ENCODE measurements at regions not wholly inside any gene's neighbourhood (a gene's known extent, or its start where the extent isn't known, plus 50 kb on each side); places are given as distances from the start of the nearest gene placed in this dataset.

GRCh38 chr20:12201289-12201991 lies 283.7 kb downstream of the BTBD3 start:
- DNase-seq (ENCODE audit: low read depth, low spot score) (no peak), FAIRE-seq (no peak)
- dilution Hi-C loops (cut with MboI; ENCODE audit: extremely low pct_ligation_motif_present, low sequenced_read_pairs) (no loop called here), intact Hi-C loops (cut with micrococcal nuclease) (loop anchor here (10.0 kb wide), 1 partner anchor 287 kb away; the partner anchor contains the start of gene BTBD3)
- Histone ChIP-seq H3K36me3 (ENCODE audit: control insufficient read depth in 2 of 2, extremely low read depth in 1 of 2, insufficient read depth in 2 of 2, low read length in 2 of 2) (no peaks in the 10 kb centered on the region), H3K9me1 (replicated peaks; ENCODE audit: control insufficient read depth, extremely low read depth, insufficient read depth, low read length) (no peaks in the 10 kb centered on the region), H3K4me3 (replicated peaks in 1 of 3; ENCODE audit: insufficient read depth in 1 of 3, low read depth in 1 of 3, low read length in 3 of 3) (no peak overlapping the region), H4K20me1 (replicated peaks; ENCODE audit: control insufficient read depth, extremely low read depth, insufficient read depth, low read length) (no peaks in the 10 kb centered on the region), H3K27me3 (ENCODE audit: control insufficient read depth in 2 of 2, insufficient read depth in 2 of 2, low read length in 2 of 2) (no peaks in the 10 kb centered on the region), H3K9ac (replicated peaks; ENCODE audit: extremely low read depth, insufficient read depth, low read length) (no peak overlapping the region), H2AFZ (ENCODE audit: low read depth, low read length) (no peak overlapping the region), H3K4me1 (ENCODE audit: control insufficient read depth, extremely low read depth, insufficient read depth, low read length) (no peaks in the 10 kb centered on the region), H3K4me2 (ENCODE audit: insufficient read depth, low read length) (no peak overlapping the region), H3K79me2 (ENCODE audit: control insufficient read depth, insufficient read depth, low read length) (no peaks in the 10 kb centered on the region), H3K9me3 (replicated peaks; ENCODE audit: control insufficient read depth, insufficient read depth, low read length) (no peaks in the 10 kb centered on the region), H3K27ac (ENCODE audit: insufficient read depth, low read depth, low read length) (no peak overlapping the region)
- CTCF ChIA-PET, result interaction anchor here (2.8 kb wide), 1 partner anchor 188 kb away, joined by 9 read pairs; no protein-coding TSS in a partner anchor
- TF ChIP-seq GATA2 (IDR thresholded peaks at IDR 0.05; ENCODE audit: insufficient read depth, insufficient read length, low read depth, low read length), result no peak
- TF ChIP-seq MYC (IDR thresholded peaks at IDR 0.05; ENCODE audit: low read depth, low read length), result no peak
- TF ChIP-seq JUN (IDR thresholded peaks at IDR 0.05; ENCODE audit: borderline replicate concordance, insufficient read depth, insufficient read length, low read depth), result peak; percentile 8
- no peak for TF ChIP-seq CTCF (IDR thresholded peaks at IDR 0.05; ENCODE audit: extremely low read depth in 1 of 2, insufficient read depth in 1 of 2, low read depth in 1 of 2, low read length in 2 of 2)
- no peak for TF ChIP-seq POLR2A (IDR thresholded peaks at IDR 0.05; ENCODE audit: low read depth, low read length)
- POLR2A ChIA-PET, result no interaction called here
- BruUV-seq (replicated peaks), result no TSS peak

- no TSS peak for BruUV-seq (replicated peaks)
- DNase-seq (ENCODE audit: low read depth, low spot score), result no peak
- intact Hi-C loops (cut with micrococcal nuclease), result loop anchor here (10.0 kb wide), 1 partner anchor 289 kb away; the partner anchor contains the start of gene BTBD3
- no peaks in the 10 kb centered on the region for H3K9me1 ChIP-seq (replicated peaks; ENCODE audit: control insufficient read depth, extremely low read depth, insufficient read depth, low read length)
- no peaks in the 10 kb centered on the region for H3K36me3 ChIP-seq (ENCODE audit: control insufficient read depth in 2 of 2, extremely low read depth in 1 of 2, insufficient read depth in 2 of 2, low read length in 2 of 2)
- POLR2A ChIA-PET, result no interaction called here
- dilution Hi-C loops (cut with MboI; ENCODE audit: extremely low pct_ligation_motif_present, low sequenced_read_pairs), result no loop called here
- H3K4me2 ChIP-seq (ENCODE audit: insufficient read depth, low read length), result no peak overlapping the region
- H3K4me1 ChIP-seq (ENCODE audit: control insufficient read depth, extremely low read depth, insufficient read depth, low read length), result no peaks in the 10 kb centered on the region
- CTCF ChIA-PET, result interaction anchor here (1.5 kb wide), 1 partner anchor 191 kb away, joined by 9 read pairs; no protein-coding TSS in a partner anchor
- H2AFZ ChIP-seq (ENCODE audit: low read depth, low read length), result no peak overlapping the region
- no peak for FAIRE-seq
- no peaks in the 10 kb centered on the region for H3K9me3 ChIP-seq (replicated peaks; ENCODE audit: control insufficient read depth, insufficient read depth, low read length)
- no peak overlapping the region for H3K27ac ChIP-seq (ENCODE audit: insufficient read depth, low read depth, low read length)
- H4K20me1 ChIP-seq (replicated peaks; ENCODE audit: control insufficient read depth, extremely low read depth, insufficient read depth, low read length), result no peaks in the 10 kb centered on the region
- H3K4me3 ChIP-seq (replicated peaks in 1 of 3; ENCODE audit: insufficient read depth in 1 of 3, low read depth in 1 of 3, low read length in 3 of 3), result no peak overlapping the region
- no peaks in the 10 kb centered on the region for H3K79me2 ChIP-seq (ENCODE audit: control insufficient read depth, insufficient read depth, low read length)
- TF ChIP-seq JUN (IDR thresholded peaks at IDR 0.05; ENCODE audit: borderline replicate concordance, insufficient read depth, insufficient read length, low read depth) (no peak), GATA2 (IDR thresholded peaks at IDR 0.05; ENCODE audit: insufficient read depth, insufficient read length, low read depth, low read length) (no peak), POLR2AphosphoS5 (IDR thresholded peaks at IDR 0.05; ENCODE audit: insufficient read depth, low read depth, low read length) (no peak), MYC (IDR thresholded peaks at IDR 0.05; ENCODE audit: low read depth, low read length) (no peak), MAX (IDR thresholded peaks at IDR 0.05; ENCODE audit: insufficient read depth, insufficient read length) (no peak), CTCF (IDR thresholded peaks at IDR 0.05; ENCODE audit: extremely low read depth in 1 of 2, insufficient read depth in 1 of 2, low read depth in 1 of 2, low read length in 2 of 2) (no peak), POLR2A (IDR thresholded peaks at IDR 0.05; ENCODE audit: low read depth, low read length) (no peak), EZH2 (IDR thresholded peaks at IDR 0.05; ENCODE audit: borderline replicate concordance, low read depth, low read length, severe bottlenecking) (no peak)
- no peak overlapping the region for H3K9ac ChIP-seq (replicated peaks; ENCODE audit: extremely low read depth, insufficient read depth, low read length)
- H3K27me3 ChIP-seq (ENCODE audit: control insufficient read depth in 2 of 2, insufficient read depth in 2 of 2, low read length in 2 of 2), result no peaks in the 10 kb centered on the region
These were observed 285.7 kb downstream of the BTBD3 start for GRCh38 chr20:12203399-12203798.
